CD4-positive, alpha-beta memory T cell (primary cell): ENCODE measurements at regions not wholly inside any gene's neighbourhood (a gene's known extent, or its start where the extent isn't known, plus 50 kb on each side); places are given as distances from the start of the nearest gene placed in this dataset.
A peak's percentile ranks its signal among the peaks of the same experiment; 100 is the strongest.
"Not testable (repeated sequence)": the region's sequence is repeated elsewhere in the genome, so short reads cannot be mapped to it uniquely, and the experiment has no call there.

Experiments
- CTCF ChIA-PET: fragments of 350-600 bp; sonication (Branson Sonifier 250); formaldehyde crosslinking; loops from one replicate; lab custom pipeline; 2021; ENCODE audit warnings: inconsistent platforms; ENCODE audit not compliant: partially characterized antibody; lab: Charles Lee
- POLR2A ChIA-PET: fragments of 350-600 bp; sonication (Branson Sonifier 250); formaldehyde crosslinking; loops from one replicate; lab custom pipeline; 2021; ENCODE audit not compliant: partially characterized antibody; lab: Charles Lee
- DNase-seq, 5 donors: peaks; one replicate each; pipeline versions ENCODE4 v3.0.0 to v3.0.0-alpha.2; 2020 to 2022; ENCODE audit warnings: mixed read lengths in 1 of 5
- H3K27ac ChIP-seq: one replicate; pipeline ENCODE4 v1.7.0; 2013; ENCODE audit warnings: low read depth, low read length
- H3K27me3 ChIP-seq: 2 replicates; pipeline ENCODE4 v1.7.0; 2013; ENCODE audit warnings: mild to moderate bottlenecking, low read length, moderate library complexity; ENCODE audit not compliant: insufficient read depth
- H3K36me3 ChIP-seq: 2 replicates; pipeline ENCODE4 v1.7.0; 2013; ENCODE audit warnings: mild to moderate bottlenecking, low read length, moderate library complexity; ENCODE audit not compliant: insufficient read depth
- H3K4me1 ChIP-seq: 2 replicates; pipeline ENCODE4 v1.7.0; 2013; ENCODE audit warnings: mild to moderate bottlenecking, low read length, moderate library complexity; ENCODE audit not compliant: insufficient read depth
- H3K4me3 ChIP-seq, 2 donors: one replicate each; pipeline ENCODE4 v1.7.0; 2013; ENCODE audit warnings: low read length in 2 of 2, mild to moderate bottlenecking in 1 of 2
- H3K9me3 ChIP-seq, 2 donors: one replicate each; pipeline ENCODE4 v1.7.0; 2013; ENCODE audit warnings: low read length in 2 of 2, control low read depth in 1 of 2; ENCODE audit not compliant: control insufficient read depth in 1 of 2
- H3K27ac Mint-ChIP-seq, 7 donors: one replicate each; pipeline ENCODE4 v1.8.0; 2020 to 2021; ENCODE audit warnings: mixed read lengths in 7 of 7, mild to moderate bottlenecking in 6 of 7, inconsistent platforms in 3 of 7, moderate library complexity in 3 of 7
- H3K27me3 Mint-ChIP-seq, 2 donors: one replicate each; pipeline ENCODE4 v1.8.0; 2020 to 2021; ENCODE audit warnings: mixed read lengths in 2 of 2
- H3K36me3 Mint-ChIP-seq, 2 donors: one replicate each; pipeline ENCODE4 v1.8.0; 2020 to 2021; ENCODE audit warnings: mixed read lengths in 2 of 2, inconsistent platforms in 1 of 2, mild to moderate bottlenecking in 1 of 2
- H3K4me1 Mint-ChIP-seq, 4 donors: one replicate each; pipeline ENCODE4 v1.8.0; 2020 to 2021; ENCODE audit warnings: mixed read lengths in 4 of 4, mild to moderate bottlenecking in 1 of 4
- H3K4me3 Mint-ChIP-seq, 8 donors: one replicate each; pipeline ENCODE4 v1.8.0; 2020 to 2021; ENCODE audit warnings: mixed read lengths in 8 of 8, mild to moderate bottlenecking in 7 of 8, moderate library complexity in 6 of 8, inconsistent platforms in 3 of 8
- H3K9me3 Mint-ChIP-seq, 8 donors: one replicate each; pipeline ENCODE4 v1.8.0; 2020 to 2021; ENCODE audit warnings: mixed read lengths in 8 of 8, mild to moderate bottlenecking in 5 of 8, inconsistent platforms in 3 of 8, moderate library complexity in 1 of 8
- intact Hi-C: fragments of 100-400 bp; cut with micrococcal nuclease; formaldehyde crosslinking; loops from one replicate; pipeline ENCODE4 v1.15.1; 2023

DNA sequence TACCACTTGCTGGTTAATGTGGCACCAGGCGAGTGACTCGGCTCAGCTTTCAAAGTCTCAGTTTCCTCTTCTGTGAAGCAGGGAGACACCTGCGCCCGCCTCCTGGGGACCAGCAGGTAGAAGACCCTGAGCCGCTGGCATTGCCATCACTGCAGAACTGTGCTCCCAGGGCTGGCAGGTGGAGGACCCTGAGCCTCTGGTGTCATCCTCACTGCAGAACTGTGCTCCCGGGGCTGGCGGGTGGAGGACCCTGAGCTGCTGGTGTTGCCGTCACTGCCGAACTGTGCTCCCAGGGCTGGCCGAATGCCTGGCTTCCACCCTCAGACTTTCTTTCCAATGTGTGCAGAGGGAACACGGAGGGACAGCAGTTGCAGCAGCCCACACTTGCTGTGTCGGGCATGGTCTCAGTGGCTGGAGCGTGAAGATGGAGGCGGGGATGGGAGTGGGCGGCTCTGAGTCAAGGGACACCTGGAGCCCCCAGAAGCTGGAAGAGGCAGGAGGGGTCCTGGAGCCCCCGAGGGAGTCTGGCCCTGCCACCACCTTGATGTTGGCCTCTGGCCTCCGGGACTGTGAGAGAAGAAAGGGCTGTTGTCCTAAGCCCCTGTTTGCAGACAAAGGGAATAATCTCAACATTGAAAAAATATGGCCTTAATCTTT, 75.8 kb upstream of the METTL9 start:
- intact Hi-C loops = no loop called here

DNA sequence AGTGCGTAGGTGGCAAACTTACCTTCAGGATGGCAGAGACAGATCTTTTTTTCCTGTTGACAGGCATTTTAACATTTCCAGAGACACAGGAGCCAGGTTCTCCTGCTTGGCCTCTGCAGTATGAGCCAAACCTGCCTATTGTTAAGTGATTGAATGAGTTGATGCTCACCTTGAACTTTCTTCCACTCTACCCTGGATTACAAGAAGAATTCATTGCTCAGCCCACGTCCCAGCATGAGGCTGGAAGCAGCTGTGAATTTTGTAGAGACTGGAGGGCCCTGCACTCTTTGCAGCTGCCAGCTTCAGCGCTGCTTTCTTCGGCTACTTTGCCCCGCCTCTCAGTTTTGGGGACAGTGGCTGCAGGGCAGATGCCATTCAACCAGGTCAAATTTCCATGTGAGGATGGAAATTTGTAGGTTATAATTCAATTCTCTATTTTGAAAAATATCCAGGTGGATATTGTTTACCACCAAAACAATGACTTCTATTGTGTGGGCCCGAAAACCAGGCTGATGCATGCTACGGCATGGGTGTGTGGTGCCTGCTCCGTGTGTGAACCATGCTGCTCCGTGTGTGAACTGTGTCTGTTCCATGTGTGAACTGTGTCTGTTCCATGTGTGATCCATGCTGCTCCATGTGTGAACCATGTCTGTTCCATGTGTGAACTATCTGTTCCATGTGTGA, 75.2 kb upstream of the METTL9 start:
- no peak overlapping the region for H3K4me3 ChIP-seq
- no peaks in the 10 kb centered on the region for H3K9me3 ChIP-seq
- H3K36me3 ChIP-seq = no peaks in the 10 kb centered on the region
- H3K4me3 Mint-ChIP-seq = no peak overlapping the region
- DNase-seq = no peak
- peaks cover 0 to 7% of the 10 kb centered on the region in 2 donors for H3K36me3 Mint-ChIP-seq
- H3K27ac ChIP-seq = no peak overlapping the region
- no peaks in the 10 kb centered on the region for H3K27me3 ChIP-seq
- POLR2A ChIA-PET = no interaction called here
- H3K27ac Mint-ChIP-seq = no peak overlapping the region
- CTCF ChIA-PET = no interaction called here
- H3K4me1 Mint-ChIP-seq = peaks cover 0 to 10% (median 2%) of the 10 kb centered on the region in 4 donors
- intact Hi-C loops = no loop called here
- no peaks in the 10 kb centered on the region for H3K9me3 Mint-ChIP-seq
- no peaks in the 10 kb centered on the region for H3K4me1 ChIP-seq
- no peaks in the 10 kb centered on the region for H3K27me3 Mint-ChIP-seq

More for the DNA sequence above, 75.8 kb upstream of the METTL9 start:
- H3K9me3 ChIP-seq = no peaks in the 10 kb centered on the region
- Mint-ChIP-seq H3K4me3 (no peak overlapping the region), H3K27ac (peak overlapping the region in 2 of 7 donors; percentile 22 to 31), H3K9me3 (no peaks in the 10 kb centered on the region), H3K27me3 (no peaks in the 10 kb centered on the region), H3K36me3 (peaks cover 0 to 9% of the 10 kb centered on the region in 2 donors), H3K4me1 (peaks cover 0 to 17% (median 4%) of the 10 kb centered on the region in 4 donors)
- DNase-seq = no peak
- no peak overlapping the region for H3K27ac ChIP-seq
- no peak overlapping the region for H3K4me3 ChIP-seq
- H3K4me1 ChIP-seq = no peaks in the 10 kb centered on the region
- ChIA-PET POLR2A (no interaction called here), CTCF (no interaction called here)
- H3K27me3 ChIP-seq = no peaks in the 10 kb centered on the region
- H3K36me3 ChIP-seq = no peaks in the 10 kb centered on the region

DNA sequence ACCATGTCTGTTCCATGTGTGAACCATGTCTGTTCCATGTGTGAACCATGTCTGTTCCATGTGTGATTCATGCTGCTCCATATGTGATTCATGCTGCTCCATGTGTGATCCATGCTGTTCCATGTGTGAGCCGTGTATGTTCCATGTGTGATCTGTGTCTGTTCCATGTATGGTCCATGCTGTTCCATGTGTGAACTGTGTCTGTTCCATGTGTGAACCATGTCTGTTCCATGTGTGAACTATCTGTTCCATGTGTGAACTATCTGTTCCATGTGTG, 74.7 kb upstream of the METTL9 start:
- H3K36me3 ChIP-seq, H3K27ac ChIP-seq, DNase-seq, H3K9me3 ChIP-seq, CTCF ChIA-PET, H3K4me3 Mint-ChIP-seq, H3K27me3 ChIP-seq, intact Hi-C loops, POLR2A ChIA-PET, H3K27ac Mint-ChIP-seq, H3K36me3 Mint-ChIP-seq, H3K27me3 Mint-ChIP-seq, H3K4me1 ChIP-seq, H3K9me3 Mint-ChIP-seq, H3K4me1 Mint-ChIP-seq, H3K4me3 ChIP-seq: not testable (repeated sequence)

DNA sequence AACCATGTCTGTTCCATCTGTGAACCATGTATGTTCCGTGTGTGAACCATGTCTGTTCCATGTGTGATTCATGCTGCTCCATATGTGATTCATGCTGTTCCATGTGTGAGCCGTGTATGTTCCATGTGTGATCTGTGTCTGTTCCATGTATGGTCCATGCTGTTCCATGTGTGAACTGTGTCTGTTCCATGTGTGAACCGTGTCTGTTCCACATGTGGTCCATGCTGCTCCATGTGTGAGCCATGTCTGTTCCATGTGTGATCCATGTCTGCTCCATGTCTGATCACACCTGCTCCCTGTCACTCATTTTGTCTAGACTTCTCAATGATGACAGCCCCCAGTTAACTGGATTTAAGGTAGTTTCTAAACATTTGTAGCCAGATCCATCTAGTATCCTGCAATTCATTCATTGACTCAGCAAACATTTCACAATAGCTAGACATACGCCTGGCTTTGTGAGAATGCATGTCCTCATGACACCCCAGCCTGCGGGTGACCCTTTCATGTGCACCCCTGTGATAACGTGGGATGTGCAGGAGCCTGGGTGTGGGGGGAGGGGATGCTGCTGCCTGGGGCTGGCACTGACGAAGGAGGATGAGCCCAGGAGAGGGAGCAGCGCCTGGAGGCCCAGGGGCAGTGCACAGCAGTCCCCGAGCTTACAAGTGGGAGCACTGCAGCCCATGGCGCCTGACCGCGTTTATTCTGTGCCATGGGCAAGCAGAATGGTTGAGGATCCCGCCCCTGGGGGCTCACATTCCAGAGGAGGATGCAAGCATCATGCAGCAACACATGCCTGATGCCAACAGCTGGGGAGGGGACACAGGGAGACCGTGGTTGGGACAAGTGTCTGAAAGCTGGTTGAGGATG, 74.1 kb upstream of the METTL9 start:
- H3K27me3 ChIP-seq, H3K36me3 Mint-ChIP-seq, H3K4me3 ChIP-seq, DNase-seq, CTCF ChIA-PET, H3K27ac ChIP-seq, H3K36me3 ChIP-seq, H3K9me3 ChIP-seq, H3K4me1 ChIP-seq, H3K27ac Mint-ChIP-seq, H3K27me3 Mint-ChIP-seq, H3K9me3 Mint-ChIP-seq, POLR2A ChIA-PET, H3K4me1 Mint-ChIP-seq, intact Hi-C loops, H3K4me3 Mint-ChIP-seq: not testable (repeated sequence)

- H3K36me3 ChIP-seq, H3K4me1 ChIP-seq, H3K9me3 ChIP-seq, H3K4me3 ChIP-seq, intact Hi-C loops, H3K36me3 Mint-ChIP-seq, CTCF ChIA-PET, H3K9me3 Mint-ChIP-seq, POLR2A ChIA-PET, DNase-seq, H3K27me3 Mint-ChIP-seq, H3K27me3 ChIP-seq, H3K4me3 Mint-ChIP-seq, H3K4me1 Mint-ChIP-seq, H3K27ac ChIP-seq: not testable (repeated sequence)
- peak overlapping the region in 2 of 7 donors; percentile 17 to 83 for H3K27ac Mint-ChIP-seq
Observed at GRCh38 chr16:21525956-21526922, 73.1 kb upstream of the METTL9 start.

GRCh38 chr16:21526923-21527807, 72.2 kb upstream of the METTL9 start:
- H3K27me3 ChIP-seq = no peaks in the 10 kb centered on the region
- no peak overlapping the region for H3K27ac ChIP-seq
- H3K9me3 Mint-ChIP-seq = no peaks in the 10 kb centered on the region
- no peaks in the 10 kb centered on the region for H3K36me3 ChIP-seq
- H3K4me1 ChIP-seq = no peaks in the 10 kb centered on the region
- ChIA-PET CTCF (no interaction called here), POLR2A (no interaction called here)
- no peak overlapping the region for H3K4me3 ChIP-seq
- DNase-seq = no peak
- peak overlapping the region in 1 of 7 donors; percentile 77 for H3K27ac Mint-ChIP-seq
- no peaks in the 10 kb centered on the region for H3K9me3 ChIP-seq
- H3K4me3 Mint-ChIP-seq = no peak overlapping the region
- no peaks in the 10 kb centered on the region for H3K4me1 Mint-ChIP-seq
- H3K27me3 Mint-ChIP-seq = no peaks in the 10 kb centered on the region
- H3K36me3 Mint-ChIP-seq = no peaks in the 10 kb centered on the region
- intact Hi-C loops = no loop called here
